ENCODE measurements at regions not wholly inside any gene's neighbourhood (a gene's known extent, or its start where the extent isn't known, plus 50 kb on each side); places are given as distances from the start of the nearest gene placed in this dataset.
A peak's percentile ranks its signal among the peaks of the same experiment; 100 is the strongest.
"Not testable (repeated sequence)": the region's sequence is repeated elsewhere in the genome, so short reads cannot be mapped to it uniquely, and the experiment has no call there.

DNA sequence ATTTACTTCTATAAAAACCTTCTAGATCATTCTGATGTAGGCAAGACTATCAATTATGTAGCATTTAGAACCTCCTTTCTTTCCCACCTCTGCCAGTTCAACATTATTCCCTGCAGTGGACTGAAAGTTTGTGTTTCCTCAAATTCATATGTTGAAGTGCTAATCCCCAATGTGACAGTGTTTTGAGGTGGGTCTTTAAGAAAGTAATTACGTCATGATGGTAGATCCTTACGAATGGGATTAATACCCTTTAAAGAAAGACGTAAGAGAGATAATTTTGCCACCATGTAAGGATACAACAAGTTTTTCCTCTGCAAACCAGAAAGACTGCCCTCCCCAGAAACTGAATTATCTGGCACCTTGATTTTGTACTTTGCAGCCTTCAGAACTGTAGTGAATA, 1489.7 kb upstream of the SEL1L start:
- no peak for DNase-seq

DNA sequence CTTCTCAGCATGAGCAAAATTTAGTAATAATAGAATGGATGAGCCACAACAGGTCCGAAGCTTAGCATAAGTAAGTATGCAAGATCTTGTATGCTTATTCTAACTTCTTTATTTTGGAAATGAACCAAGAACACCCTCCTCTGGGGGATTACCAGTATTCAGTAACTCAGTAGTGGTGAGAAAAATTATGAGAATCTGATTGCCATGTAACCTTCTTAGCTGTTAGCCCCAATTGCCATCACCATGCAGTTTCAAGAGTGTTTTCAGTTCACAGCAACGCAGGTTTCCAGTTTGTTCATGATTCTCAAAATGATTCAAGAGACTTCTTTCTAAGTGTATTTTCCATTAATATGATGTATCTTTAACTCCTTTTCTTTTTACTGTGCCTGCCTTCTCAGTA, 1507.6 kb upstream of the SEL1L start:
- DNase-seq: no peak

DNA sequence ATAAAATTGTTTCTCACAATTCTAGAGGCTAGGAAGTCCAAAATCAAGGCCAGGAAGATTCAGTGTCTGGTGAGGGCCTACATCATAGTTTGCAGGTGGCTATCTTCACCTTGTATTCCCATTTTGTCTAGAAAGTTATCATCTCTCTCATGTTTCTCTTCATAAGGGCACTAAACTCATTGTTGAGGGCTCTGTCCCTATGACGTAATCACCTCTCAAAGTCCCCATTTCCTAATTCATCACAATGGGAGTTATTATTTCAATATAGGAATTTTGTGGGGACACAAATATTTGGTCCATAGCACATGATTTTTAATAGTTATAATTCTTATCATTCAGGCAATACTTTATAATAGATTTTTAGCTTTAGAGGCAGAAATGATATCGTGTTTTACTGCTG, 1509.2 kb upstream of the SEL1L start:
- DNase-seq: no peak

DNA sequence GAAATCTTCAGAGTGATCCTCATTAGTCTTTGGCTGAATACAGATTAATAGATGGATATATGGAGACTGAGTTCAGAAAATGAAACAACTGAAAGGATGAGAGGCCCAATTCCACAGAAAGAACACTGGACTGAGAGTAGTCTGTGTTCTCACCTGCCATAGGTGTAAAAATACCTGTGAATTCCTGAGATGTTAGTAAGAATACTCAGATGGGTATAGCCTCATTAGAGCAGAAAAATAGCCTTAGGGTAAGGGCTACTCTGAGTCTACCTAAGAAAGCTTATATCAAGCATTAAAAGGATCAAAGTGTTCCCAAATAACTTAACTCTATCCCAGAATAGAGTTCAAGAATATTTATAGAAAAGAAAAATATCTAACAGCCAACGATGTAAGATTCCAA, 1510.3 kb upstream of the SEL1L start:
- DNase-seq: no peak

GRCh38 chr14:83047059-83047830, 1513.6 kb upstream of the SEL1L start:
- DNase-seq: no peak

DNA sequence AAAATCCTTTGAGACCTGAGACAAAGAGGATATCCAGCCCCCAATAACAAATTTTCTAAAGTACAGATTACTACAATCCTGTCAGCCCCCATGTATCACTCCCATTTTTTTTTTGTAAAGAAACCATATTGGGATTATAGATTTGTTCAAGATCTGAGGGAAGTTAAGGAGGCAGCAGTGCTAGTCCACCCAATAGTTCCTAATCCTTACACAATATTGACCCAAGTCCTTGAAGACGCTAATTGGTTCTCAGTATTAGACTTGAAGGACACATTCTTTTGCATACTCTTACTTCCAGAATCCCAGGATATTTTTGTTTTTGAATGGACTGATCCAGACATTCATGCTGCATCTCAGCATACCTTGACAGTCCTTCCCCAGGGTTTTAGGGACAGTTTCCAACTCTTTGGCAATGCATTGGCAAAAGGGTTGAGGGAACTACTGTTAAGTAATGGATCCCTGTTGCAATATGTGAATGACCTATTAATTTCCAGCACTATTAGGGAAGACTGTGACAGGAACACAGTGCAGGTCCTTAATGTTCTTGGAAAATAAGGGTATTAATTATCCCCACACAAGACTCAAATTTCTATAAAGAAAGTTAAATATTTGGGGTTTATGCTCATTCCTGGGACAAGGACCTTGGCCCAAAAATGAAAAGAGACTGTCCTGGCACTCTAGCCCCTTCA, 1519.5 kb upstream of the SEL1L start:
- no peak for DNase-seq

DNA sequence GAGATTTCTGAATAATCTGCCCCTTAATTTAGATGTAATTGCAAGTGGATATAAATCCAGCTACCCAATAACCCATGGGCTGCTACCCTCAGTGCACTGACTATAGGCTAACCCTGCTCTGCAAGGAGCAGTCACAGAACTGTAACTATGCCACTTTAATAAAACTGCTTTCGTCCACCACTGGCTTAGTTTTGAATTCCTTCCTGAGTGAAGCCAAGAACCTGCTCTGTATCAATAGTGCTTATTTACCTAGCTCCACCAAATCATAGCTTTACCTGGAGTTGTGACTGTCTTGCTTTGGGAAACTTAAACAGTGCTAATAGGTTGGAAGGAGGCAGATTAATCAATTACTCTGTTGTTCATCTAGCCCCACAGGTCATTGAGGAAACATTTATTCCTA, 1524.4 kb upstream of the SEL1L start:
- DNase-seq: no peak

DNA sequence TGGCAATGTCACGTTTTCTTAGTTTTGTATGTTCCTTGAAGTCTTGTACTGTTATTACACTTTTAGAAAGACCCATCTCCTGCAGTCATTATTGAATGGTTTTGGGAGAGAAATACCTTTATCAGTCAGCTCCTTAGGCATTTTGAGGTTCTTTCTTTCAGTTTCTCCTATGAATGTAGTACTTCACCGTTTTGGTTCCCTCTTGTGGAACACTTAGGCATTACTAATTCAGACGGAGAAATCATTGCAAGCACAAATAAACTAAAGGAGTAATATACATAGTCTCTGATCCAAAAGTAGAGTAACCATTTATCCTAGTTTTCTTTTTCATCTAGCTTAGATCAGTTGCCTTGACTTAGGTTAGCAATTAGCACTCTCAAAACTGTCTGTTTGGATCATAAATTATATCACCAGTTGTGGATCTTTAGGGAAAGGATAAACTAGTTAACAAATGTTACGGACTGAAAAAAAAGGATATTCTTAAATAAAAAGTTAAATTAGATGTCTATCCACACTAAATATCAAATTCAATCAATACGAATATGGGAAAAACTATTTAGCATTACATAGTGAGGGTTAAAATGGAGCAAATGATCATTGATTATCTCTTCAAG, 1538.3 kb upstream of the SEL1L start:
- DNase-seq: peak in 1 of 2 experiments; percentile 26

- no peak for DNase-seq
Measured at GRCh38 chr14:83085136-83085535, 1551.5 kb upstream of the SEL1L start.

DNA sequence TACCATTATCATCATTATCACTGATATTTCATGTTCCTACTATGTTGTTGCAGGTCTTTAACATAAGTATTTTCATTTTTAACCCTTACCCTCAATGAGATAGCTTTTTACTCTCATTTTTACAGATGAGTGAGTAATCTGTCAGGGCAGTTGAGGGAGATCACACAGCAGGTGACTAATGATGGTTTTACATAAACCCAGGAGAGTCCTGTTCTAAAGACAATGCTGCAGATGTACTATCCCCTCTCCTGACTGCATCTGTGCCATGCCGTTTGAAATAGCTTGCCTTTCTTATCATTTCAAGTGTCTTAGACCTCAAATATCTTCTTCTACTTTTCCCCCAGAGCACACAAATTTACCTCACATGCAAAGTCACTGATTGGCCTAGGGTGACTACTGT, 1552.1 kb upstream of the SEL1L start:
- no peak for DNase-seq

- not testable (repeated sequence) for DNase-seq
Measured at GRCh38 chr14:83091991-83092956, 1558.6 kb upstream of the SEL1L start.

GRCh38 chr14:83096092-83096491, 1562.4 kb upstream of the SEL1L start:
- DNase-seq: no peak

- DNase-seq: no peak
Measured at GRCh38 chr14:83101846-83102245, 1568.2 kb upstream of the SEL1L start.

GRCh38 chr14:83118029-83118428, 1584.4 kb upstream of the SEL1L start:
- DNase-seq: no peak

- DNase-seq: no peak
Measured at GRCh38 chr14:83120187-83120586, 1586.5 kb upstream of the SEL1L start.

DNA sequence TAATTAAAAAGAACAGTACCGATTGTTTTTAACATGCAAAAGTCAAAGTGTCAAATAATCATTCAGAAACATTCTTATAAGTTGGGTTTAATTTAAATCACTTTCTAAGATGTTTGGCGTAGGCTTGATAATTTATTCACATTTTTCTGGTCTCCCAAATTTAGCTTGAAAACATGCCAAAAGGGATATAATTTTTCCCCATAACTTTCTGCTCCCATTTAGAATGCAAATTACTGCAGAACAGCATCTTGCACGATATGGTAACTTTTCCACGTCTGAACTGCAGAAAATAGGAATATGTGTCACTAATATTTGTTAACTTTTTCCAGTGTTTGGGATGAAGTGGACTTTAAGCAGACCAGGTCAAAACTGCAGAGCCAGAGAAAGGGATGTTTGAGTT, 1592.4 kb upstream of the SEL1L start:
- DNase-seq: no peak

- DNase-seq: no peak
Measured at GRCh38 chr14:83128783-83129182, 1595.1 kb upstream of the SEL1L start.

DNA sequence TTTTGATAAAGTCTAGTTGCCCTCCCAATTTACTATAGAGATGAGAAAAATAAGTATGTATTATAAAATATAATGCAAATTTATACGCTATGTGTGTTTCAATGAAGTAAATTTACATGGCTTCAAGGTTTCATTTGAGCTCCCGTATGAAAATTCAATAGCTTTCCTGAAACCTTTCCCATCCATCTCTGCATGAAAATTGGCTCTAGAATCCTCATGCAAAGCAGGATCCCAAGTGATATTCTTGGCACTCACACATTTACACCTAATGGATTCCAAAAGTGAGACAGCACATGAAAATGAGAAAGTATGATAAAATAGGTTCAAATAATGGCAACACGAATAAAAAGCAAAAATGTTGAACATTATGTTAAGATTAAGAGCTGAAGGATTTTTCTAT, 1595.8 kb upstream of the SEL1L start:
- no peak for DNase-seq

- no peak for DNase-seq
Measured at GRCh38 chr14:83133981-83134645, 1600.5 kb upstream of the SEL1L start.

GRCh38 chr14:83140756-83141155, 1607.1 kb upstream of the SEL1L start:
- no peak for DNase-seq

DNA sequence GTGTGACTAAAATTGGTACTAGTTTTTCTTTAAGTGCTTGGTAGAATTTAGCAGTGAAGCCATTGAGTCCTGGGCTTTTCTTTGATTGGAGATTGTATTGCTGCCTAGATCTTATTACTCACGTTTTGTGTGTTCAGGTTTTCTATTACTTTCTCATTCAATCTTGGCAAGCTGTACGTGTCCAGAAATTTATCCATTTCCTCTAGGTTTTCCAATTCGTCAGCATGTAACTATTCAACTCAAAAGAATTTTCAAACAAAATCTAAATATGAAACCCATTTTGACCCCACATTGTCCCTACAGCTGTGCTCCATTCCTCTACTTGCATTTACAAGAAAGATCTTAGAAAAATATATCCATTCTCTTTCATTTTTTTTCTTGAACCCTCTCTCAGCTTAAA, 1613.4 kb upstream of the SEL1L start:
- no peak for DNase-seq

DNA sequence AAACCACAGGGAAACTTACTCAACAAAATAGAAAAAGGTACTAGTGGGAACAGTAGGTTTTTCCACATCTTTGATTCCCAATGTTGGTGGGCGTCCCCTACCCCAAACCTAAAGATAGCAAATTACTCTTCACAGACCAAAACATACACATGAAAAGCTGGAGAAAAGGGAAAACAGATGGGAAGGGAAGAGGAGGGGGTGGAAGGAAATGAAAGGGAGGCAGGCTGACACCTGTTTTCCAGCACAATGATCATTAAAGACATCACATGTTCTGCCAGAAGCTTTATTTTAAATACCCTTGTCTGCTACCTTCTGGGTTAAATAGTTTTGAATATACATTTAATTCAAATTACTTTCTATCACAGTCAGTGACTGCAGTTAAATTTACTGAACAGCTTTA, 1617.9 kb upstream of the SEL1L start:
- DNase-seq: no peak

Measured in SW 1271 (cell line).